ENCODE measurements at regions not wholly inside any gene's neighbourhood (a gene's known extent, or its start where the extent isn't known, plus 50 kb on each side); places are given as distances from the start of the nearest gene placed in this dataset.

DNA sequence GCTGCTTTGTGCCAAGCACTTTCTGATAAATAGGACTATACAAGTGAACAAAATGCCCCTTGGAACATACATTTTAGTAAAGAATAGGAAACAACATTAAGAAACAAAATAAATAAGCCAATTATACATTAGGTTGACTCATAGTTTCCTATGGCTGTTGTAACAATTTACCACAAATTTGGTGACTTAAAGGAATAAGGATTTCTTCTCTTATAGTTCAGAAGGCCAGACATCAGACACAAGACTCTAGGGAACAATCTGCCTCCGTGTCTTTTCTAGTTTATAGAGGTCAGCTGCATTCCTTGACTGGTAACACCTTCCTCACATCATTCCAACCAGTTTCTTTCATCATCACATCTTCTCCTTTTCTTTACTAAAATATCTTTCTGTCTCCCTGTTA lies 235.9 kb upstream of the PCDH18 start:
- no peak for TF ChIP-seq SUPT20H (IDR thresholded peaks at IDR 0.05; ENCODE audit: borderline replicate concordance, control insufficient read depth, low read depth, low read length)
- TF ChIP-seq TCF12 (IDR thresholded peaks at IDR 0.05; ENCODE audit: low read depth, low read length), result no peak
- TF ChIP-seq, protein P1, sequence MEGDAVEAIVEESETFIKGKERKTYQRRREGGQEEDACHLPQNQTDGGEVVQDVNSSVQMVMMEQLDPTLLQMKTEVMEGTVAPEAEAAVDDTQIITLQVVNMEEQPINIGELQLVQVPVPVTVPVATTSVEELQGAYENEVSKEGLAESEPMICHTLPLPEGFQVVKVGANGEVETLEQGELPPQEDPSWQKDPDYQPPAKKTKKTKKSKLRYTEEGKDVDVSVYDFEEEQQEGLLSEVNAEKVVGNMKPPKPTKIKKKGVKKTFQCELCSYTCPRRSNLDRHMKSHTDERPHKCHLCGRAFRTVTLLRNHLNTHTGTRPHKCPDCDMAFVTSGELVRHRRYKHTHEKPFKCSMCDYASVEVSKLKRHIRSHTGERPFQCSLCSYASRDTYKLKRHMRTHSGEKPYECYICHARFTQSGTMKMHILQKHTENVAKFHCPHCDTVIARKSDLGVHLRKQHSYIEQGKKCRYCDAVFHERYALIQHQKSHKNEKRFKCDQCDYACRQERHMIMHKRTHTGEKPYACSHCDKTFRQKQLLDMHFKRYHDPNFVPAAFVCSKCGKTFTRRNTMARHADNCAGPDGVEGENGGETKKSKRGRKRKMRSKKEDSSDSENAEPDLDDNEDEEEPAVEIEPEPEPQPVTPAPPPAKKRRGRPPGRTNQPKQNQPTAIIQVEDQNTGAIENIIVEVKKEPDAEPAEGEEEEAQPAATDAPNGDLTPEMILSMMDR (IDR thresholded peaks at IDR 0.05 in 2 of 3, conservative IDR thresholded peaks at IDR 0.05 in 1 of 3; ENCODE audit: control insufficient read depth in 2 of 3, extremely low read depth in 1 of 3, insufficient read depth in 1 of 3, low read depth in 3 of 3, low read length in 3 of 3), result no peak
- no peak for TF ChIP-seq RFX5 (IDR thresholded peaks at IDR 0.05; ENCODE audit: low read depth, low read length)
- TF ChIP-seq SIX5 (IDR thresholded peaks at IDR 0.05; ENCODE audit: low read depth, low read length, severe bottlenecking), result no peak
- no peak for TF ChIP-seq FOXM1 (IDR thresholded peaks at IDR 0.05; ENCODE audit: low read depth, low read length)
- TF ChIP-seq, protein P2, sequence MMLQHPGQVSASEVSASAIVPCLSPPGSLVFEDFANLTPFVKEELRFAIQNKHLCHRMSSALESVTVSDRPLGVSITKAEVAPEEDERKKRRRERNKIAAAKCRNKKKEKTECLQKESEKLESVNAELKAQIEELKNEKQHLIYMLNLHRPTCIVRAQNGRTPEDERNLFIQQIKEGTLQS (IDR thresholded peaks at IDR 0.05; ENCODE audit: borderline replicate concordance, extremely low read depth, low read depth, low read length), result no peak
- TF ChIP-seq ETV6 (conservative IDR thresholded peaks at IDR 0.05 in 1 of 2, IDR thresholded peaks at IDR 0.05 in 1 of 2; ENCODE audit: borderline replicate concordance in 1 of 2, low read depth in 1 of 2), result no peak

All from GM12878 (cell line).